ENCODE measurements at regions not wholly inside any gene's neighbourhood (a gene's known extent, or its start where the extent isn't known, plus 50 kb on each side); places are given as distances from the start of the nearest gene placed in this dataset.
"Not testable (repeated sequence)": the region's sequence is repeated elsewhere in the genome, so short reads cannot be mapped to it uniquely, and the experiment has no call there.

GRCh38 chr7:135872861-135873260, 104.3 kb downstream of the MTPN start:
- H3K27ac ChIP-seq (ENCODE audit: insufficient read depth, low read length, poor library complexity, severe bottlenecking); H3K36me3 ChIP-seq (ENCODE audit: control insufficient read depth, insufficient read depth, low read length); H3K27me3 ChIP-seq (replicated peaks; ENCODE audit: control insufficient read depth, insufficient read depth, low read length, poor library complexity, severe bottlenecking); H3K4me1 ChIP-seq (ENCODE audit: control insufficient read depth, insufficient read depth, low read length, poor library complexity, severe bottlenecking); H3K4me3 ChIP-seq (ENCODE audit: insufficient read depth, low read depth, low read length, poor library complexity, severe bottlenecking); H3K9me3 ChIP-seq (ENCODE audit: control insufficient read depth, low read length); DNase-seq: not testable (repeated sequence)

GRCh38 chr7:135862586-135863340, 114.2 kb upstream of the FAM180A start:
- Histone ChIP-seq H3K4me1 (ENCODE audit: control insufficient read depth, insufficient read depth, low read length, poor library complexity, severe bottlenecking) (no peaks in the 10 kb centered on the region), H3K27me3 (replicated peaks; ENCODE audit: control insufficient read depth, insufficient read depth, low read length, poor library complexity, severe bottlenecking) (no peaks in the 10 kb centered on the region), H3K4me3 (ENCODE audit: insufficient read depth, low read depth, low read length, poor library complexity, severe bottlenecking) (no peak overlapping the region), H3K27ac (ENCODE audit: insufficient read depth, low read length, poor library complexity, severe bottlenecking) (no peak overlapping the region), H3K36me3 (ENCODE audit: control insufficient read depth, insufficient read depth, low read length) (no peaks in the 10 kb centered on the region), H3K9me3 (ENCODE audit: control insufficient read depth, low read length) (no peaks in the 10 kb centered on the region)
- no peak for DNase-seq

GRCh38 chr7:135859538-135859937, 110.9 kb upstream of the FAM180A start:
- Histone ChIP-seq H3K4me3 (ENCODE audit: insufficient read depth, low read depth, low read length, poor library complexity, severe bottlenecking) (no peak overlapping the region), H3K9me3 (ENCODE audit: control insufficient read depth, low read length) (no peaks in the 10 kb centered on the region), H3K4me1 (ENCODE audit: control insufficient read depth, insufficient read depth, low read length, poor library complexity, severe bottlenecking) (no peaks in the 10 kb centered on the region), H3K36me3 (ENCODE audit: control insufficient read depth, insufficient read depth, low read length) (no peaks in the 10 kb centered on the region), H3K27ac (ENCODE audit: insufficient read depth, low read length, poor library complexity, severe bottlenecking) (no peak overlapping the region), H3K27me3 (replicated peaks; ENCODE audit: control insufficient read depth, insufficient read depth, low read length, poor library complexity, severe bottlenecking) (no peaks in the 10 kb centered on the region)
- no peak for DNase-seq

- no peaks in the 10 kb centered on the region for H3K36me3 ChIP-seq (ENCODE audit: control insufficient read depth, insufficient read depth, low read length)
- no peaks in the 10 kb centered on the region for H3K9me3 ChIP-seq (ENCODE audit: control insufficient read depth, low read length)
- no peak overlapping the region for H3K4me3 ChIP-seq (ENCODE audit: insufficient read depth, low read depth, low read length, poor library complexity, severe bottlenecking)
- no peak overlapping the region for H3K27ac ChIP-seq (ENCODE audit: insufficient read depth, low read length, poor library complexity, severe bottlenecking)
- no peak for DNase-seq
- no peaks in the 10 kb centered on the region for H3K4me1 ChIP-seq (ENCODE audit: control insufficient read depth, insufficient read depth, low read length, poor library complexity, severe bottlenecking)
- H3K27me3 ChIP-seq (replicated peaks; ENCODE audit: control insufficient read depth, insufficient read depth, low read length, poor library complexity, severe bottlenecking) = no peaks in the 10 kb centered on the region
Observed at GRCh38 chr7:135858851-135859250, 110.2 kb upstream of the FAM180A start.

- no peaks in the 10 kb centered on the region for H3K4me1 ChIP-seq (ENCODE audit: control insufficient read depth, insufficient read depth, low read length, poor library complexity, severe bottlenecking)
- H3K4me3 ChIP-seq (ENCODE audit: insufficient read depth, low read depth, low read length, poor library complexity, severe bottlenecking) = no peak overlapping the region
- no peaks in the 10 kb centered on the region for H3K36me3 ChIP-seq (ENCODE audit: control insufficient read depth, insufficient read depth, low read length)
- no peaks in the 10 kb centered on the region for H3K27me3 ChIP-seq (replicated peaks; ENCODE audit: control insufficient read depth, insufficient read depth, low read length, poor library complexity, severe bottlenecking)
- no peaks in the 10 kb centered on the region for H3K9me3 ChIP-seq (ENCODE audit: control insufficient read depth, low read length)
- no peak overlapping the region for H3K27ac ChIP-seq (ENCODE audit: insufficient read depth, low read length, poor library complexity, severe bottlenecking)
- DNase-seq = no peak
Observed at GRCh38 chr7:135858379-135858778, 109.8 kb upstream of the FAM180A start.

- no peaks in the 10 kb centered on the region for H3K27me3 ChIP-seq (replicated peaks; ENCODE audit: control insufficient read depth, insufficient read depth, low read length, poor library complexity, severe bottlenecking)
Observed at GRCh38 chr7:135857519-135858274, 109.1 kb upstream of the FAM180A start.

DNA sequence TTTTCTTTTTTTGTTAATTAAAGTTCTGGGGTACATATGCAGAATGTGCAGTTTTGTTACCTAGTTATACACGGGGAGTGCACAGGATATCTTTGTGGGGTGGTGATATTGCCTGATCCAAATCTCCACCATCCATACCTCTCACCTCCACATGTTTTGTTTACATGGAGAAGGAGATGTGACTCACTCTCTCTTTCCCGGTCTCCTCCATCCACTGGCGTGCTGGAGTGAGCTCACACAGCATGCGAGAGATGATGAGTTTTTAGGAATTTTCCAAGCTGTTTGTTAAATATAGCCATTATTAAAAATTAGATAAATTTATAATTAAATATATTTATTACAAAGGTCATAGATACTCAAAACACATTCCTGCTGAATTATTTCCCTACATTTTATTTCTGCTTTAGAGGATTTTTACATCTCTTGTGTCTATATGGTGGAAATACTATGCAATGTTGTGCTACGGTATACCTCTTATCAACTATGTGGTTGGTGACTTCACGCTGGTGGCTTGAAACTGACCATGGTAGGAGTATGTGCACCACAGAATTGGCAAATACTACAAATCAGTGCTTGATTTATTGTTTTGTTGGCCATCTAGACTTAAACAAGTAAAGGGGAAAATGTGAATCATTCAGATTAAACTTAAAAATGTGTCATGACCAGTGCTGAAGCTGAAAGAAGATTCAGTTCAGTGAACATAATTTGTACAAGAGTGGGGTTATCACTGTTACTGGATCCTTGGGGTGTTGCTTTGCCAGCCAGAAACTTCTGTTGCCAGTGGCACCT, 107.9 kb upstream of the FAM180A start:
- no peak overlapping the region for H3K4me3 ChIP-seq (ENCODE audit: insufficient read depth, low read depth, low read length, poor library complexity, severe bottlenecking)
- H3K27me3 ChIP-seq (replicated peaks; ENCODE audit: control insufficient read depth, insufficient read depth, low read length, poor library complexity, severe bottlenecking) = no peaks in the 10 kb centered on the region
- H3K27ac ChIP-seq (ENCODE audit: insufficient read depth, low read length, poor library complexity, severe bottlenecking) = no peak overlapping the region
- no peaks in the 10 kb centered on the region for H3K4me1 ChIP-seq (ENCODE audit: control insufficient read depth, insufficient read depth, low read length, poor library complexity, severe bottlenecking)
- DNase-seq = no peak
- H3K36me3 ChIP-seq (ENCODE audit: control insufficient read depth, insufficient read depth, low read length) = no peaks in the 10 kb centered on the region
- no peaks in the 10 kb centered on the region for H3K9me3 ChIP-seq (ENCODE audit: control insufficient read depth, low read length)

More at GRCh38 chr7:135857519-135858274, 109.1 kb upstream of the FAM180A start:
- H3K27ac ChIP-seq (ENCODE audit: insufficient read depth, low read length, poor library complexity, severe bottlenecking) = no peak overlapping the region
- DNase-seq = no peak
- no peaks in the 10 kb centered on the region for H3K36me3 ChIP-seq (ENCODE audit: control insufficient read depth, insufficient read depth, low read length)
- H3K4me1 ChIP-seq (ENCODE audit: control insufficient read depth, insufficient read depth, low read length, poor library complexity, severe bottlenecking) = no peaks in the 10 kb centered on the region
- H3K4me3 ChIP-seq (ENCODE audit: insufficient read depth, low read depth, low read length, poor library complexity, severe bottlenecking) = no peak overlapping the region
- H3K9me3 ChIP-seq (ENCODE audit: control insufficient read depth, low read length) = no peaks in the 10 kb centered on the region

DNA sequence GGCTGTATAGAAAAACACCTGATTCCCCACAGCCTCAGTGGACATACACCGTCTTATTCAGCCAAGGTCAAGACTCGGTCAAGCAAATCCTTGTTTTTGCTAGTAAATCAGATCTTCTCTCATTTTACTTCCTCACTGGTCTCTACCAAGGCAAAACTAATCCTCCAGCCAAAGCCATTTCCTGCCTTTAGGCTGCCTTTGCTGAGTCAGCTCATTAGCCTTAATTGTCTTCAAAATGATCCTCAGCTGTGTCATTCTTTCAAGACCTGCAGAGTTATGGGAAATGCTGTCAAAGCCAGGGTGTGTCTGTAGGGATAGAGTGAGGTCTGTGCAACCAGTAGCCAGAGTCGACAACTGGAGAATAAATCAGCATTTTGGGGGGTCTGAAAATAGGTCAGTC, 107.2 kb upstream of the FAM180A start:
- no peak for DNase-seq
- Histone ChIP-seq H3K27me3 (replicated peaks; ENCODE audit: control insufficient read depth, insufficient read depth, low read length, poor library complexity, severe bottlenecking) (no peaks in the 10 kb centered on the region), H3K27ac (ENCODE audit: insufficient read depth, low read length, poor library complexity, severe bottlenecking) (no peak overlapping the region), H3K9me3 (ENCODE audit: control insufficient read depth, low read length) (no peaks in the 10 kb centered on the region), H3K4me1 (ENCODE audit: control insufficient read depth, insufficient read depth, low read length, poor library complexity, severe bottlenecking) (no peaks in the 10 kb centered on the region), H3K36me3 (ENCODE audit: control insufficient read depth, insufficient read depth, low read length) (no peaks in the 10 kb centered on the region), H3K4me3 (ENCODE audit: insufficient read depth, low read depth, low read length, poor library complexity, severe bottlenecking) (no peak overlapping the region)

- no peak overlapping the region for H3K4me3 ChIP-seq (ENCODE audit: insufficient read depth, low read depth, low read length, poor library complexity, severe bottlenecking)
- H3K27ac ChIP-seq (ENCODE audit: insufficient read depth, low read length, poor library complexity, severe bottlenecking) = no peak overlapping the region
- H3K9me3 ChIP-seq (ENCODE audit: control insufficient read depth, low read length) = no peaks in the 10 kb centered on the region
- DNase-seq = no peak
- no peaks in the 10 kb centered on the region for H3K36me3 ChIP-seq (ENCODE audit: control insufficient read depth, insufficient read depth, low read length)
- no peaks in the 10 kb centered on the region for H3K27me3 ChIP-seq (replicated peaks; ENCODE audit: control insufficient read depth, insufficient read depth, low read length, poor library complexity, severe bottlenecking)
- no peaks in the 10 kb centered on the region for H3K4me1 ChIP-seq (ENCODE audit: control insufficient read depth, insufficient read depth, low read length, poor library complexity, severe bottlenecking)
Observed at GRCh38 chr7:135853499-135853898, 104.9 kb upstream of the FAM180A start.

DNA sequence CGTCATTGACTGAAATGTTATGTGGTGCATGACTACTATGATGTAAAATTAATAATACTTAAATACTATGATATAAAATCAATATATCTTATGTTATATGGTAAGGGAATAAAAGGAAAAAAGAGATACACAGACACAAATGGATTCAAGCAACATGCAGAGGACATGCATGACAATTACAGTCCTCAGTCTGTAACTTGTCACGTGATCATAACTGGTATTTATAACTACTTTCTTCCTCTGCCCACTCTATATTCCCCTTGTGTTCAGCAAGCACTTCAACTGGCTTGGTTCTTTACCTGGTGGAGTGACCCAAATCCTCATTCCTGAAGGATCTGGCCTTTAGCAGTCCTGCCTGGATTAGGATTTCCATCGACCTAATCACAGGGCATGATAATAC, 104.4 kb upstream of the FAM180A start:
- Histone ChIP-seq H3K27me3 (replicated peaks; ENCODE audit: control insufficient read depth, insufficient read depth, low read length, poor library complexity, severe bottlenecking) (no peaks in the 10 kb centered on the region), H3K4me1 (ENCODE audit: control insufficient read depth, insufficient read depth, low read length, poor library complexity, severe bottlenecking) (no peaks in the 10 kb centered on the region), H3K9me3 (ENCODE audit: control insufficient read depth, low read length) (no peaks in the 10 kb centered on the region), H3K4me3 (ENCODE audit: insufficient read depth, low read depth, low read length, poor library complexity, severe bottlenecking) (no peak overlapping the region), H3K36me3 (ENCODE audit: control insufficient read depth, insufficient read depth, low read length) (no peaks in the 10 kb centered on the region), H3K27ac (ENCODE audit: insufficient read depth, low read length, poor library complexity, severe bottlenecking) (no peak overlapping the region)
- no peak for DNase-seq
